ENCODE measurements at regions not wholly inside any gene's neighbourhood (a gene's known extent, or its start where the extent isn't known, plus 50 kb on each side); places are given as distances from the start of the nearest gene placed in this dataset.

GRCh38 chr18:7288544-7288943, 57.7 kb downstream of the LRRC30 start:
- H3K9ac ChIP-seq (ENCODE audit: low read length), result no peak overlapping the region
- H3K18ac ChIP-seq (ENCODE audit: low read length), result no peak overlapping the region
- no peak overlapping the region for H2BK12ac ChIP-seq (ENCODE audit: low read length)
- no peak for DNase-seq
- no peak overlapping the region for H2AK5ac ChIP-seq (ENCODE audit: low read length)
- no peak overlapping the region for H4K8ac ChIP-seq (ENCODE audit: low read depth, low read length)
- H2BK5ac ChIP-seq (ENCODE audit: low read depth, low read length, poor library complexity), result no peak overlapping the region
- no peaks in the 10 kb centered on the region for H3K79me2 ChIP-seq (ENCODE audit: control insufficient read depth, insufficient read depth, low read length, poor library complexity)
- no peak overlapping the region for H3K4me2 ChIP-seq (ENCODE audit: low read length)
- H4K12ac ChIP-seq (ENCODE audit: low read depth, low read length), result no peak overlapping the region
- H3K27me3 ChIP-seq (ENCODE audit: insufficient read depth, low read length), result no peaks in the 10 kb centered on the region
- H3K14ac ChIP-seq (ENCODE audit: low read length), result no peak overlapping the region
- peak overlapping the region; percentile 32 for H3K23ac ChIP-seq (ENCODE audit: low read length)
- H3K9me3 ChIP-seq (ENCODE audit: insufficient read depth, low read depth, low read length), result no peaks in the 10 kb centered on the region
- no peak overlapping the region for H4K91ac ChIP-seq (ENCODE audit: low read depth, low read length)
- no peak overlapping the region for H3K27ac ChIP-seq (ENCODE audit: low read depth, low read length)
- H3K4ac ChIP-seq (ENCODE audit: low read depth, low read length), result no peak overlapping the region
- no peak overlapping the region for H2AFZ ChIP-seq (ENCODE audit: insufficient read depth, low read length, poor library complexity)
- no CpG with 5 or more reads among the region's 6 CpGs for WGBS (ENCODE audit: extremely low coverage, insufficient coverage, insufficient read length)
- no peaks in the 10 kb centered on the region for H3K79me1 ChIP-seq (ENCODE audit: low read length)
- H2BK120ac ChIP-seq (ENCODE audit: insufficient read depth, low read length, poor library complexity), result no peak overlapping the region
- H3K4me3 ChIP-seq (ENCODE audit: low read depth, low read length), result no peak overlapping the region
- no peaks in the 10 kb centered on the region for H3K36me3 ChIP-seq (ENCODE audit: control insufficient read depth in 1 of 2, insufficient read depth in 2 of 2, low read length in 2 of 2)
- no peaks in the 10 kb centered on the region for H3K4me1 ChIP-seq (ENCODE audit: control insufficient read depth in 1 of 2, insufficient read depth in 2 of 2, low read length in 2 of 2)

GRCh38 chr18:7290077-7290476, 59.2 kb downstream of the LRRC30 start:
- no CpG with 5 or more reads among the region's 3 CpGs for WGBS (ENCODE audit: extremely low coverage, insufficient coverage, insufficient read length)
- H2AFZ ChIP-seq (ENCODE audit: insufficient read depth, low read length, poor library complexity), result no peak overlapping the region
- no peaks in the 10 kb centered on the region for H3K79me2 ChIP-seq (ENCODE audit: control insufficient read depth, insufficient read depth, low read length, poor library complexity)
- no peak overlapping the region for H3K14ac ChIP-seq (ENCODE audit: low read length)
- H3K4ac ChIP-seq (ENCODE audit: low read depth, low read length), result no peak overlapping the region
- H4K12ac ChIP-seq (ENCODE audit: low read depth, low read length), result no peak overlapping the region
- H3K4me3 ChIP-seq (ENCODE audit: low read depth, low read length), result no peak overlapping the region
- H3K27me3 ChIP-seq (ENCODE audit: insufficient read depth, low read length), result no peaks in the 10 kb centered on the region
- no peak overlapping the region for H3K27ac ChIP-seq (ENCODE audit: low read depth, low read length)
- H3K18ac ChIP-seq (ENCODE audit: low read length), result no peak overlapping the region
- no peak for DNase-seq
- H3K9me3 ChIP-seq (ENCODE audit: insufficient read depth, low read depth, low read length), result no peaks in the 10 kb centered on the region
- no peak overlapping the region for H2BK12ac ChIP-seq (ENCODE audit: low read length)
- no peak overlapping the region for H2BK120ac ChIP-seq (ENCODE audit: insufficient read depth, low read length, poor library complexity)
- H3K9ac ChIP-seq (ENCODE audit: low read length), result no peak overlapping the region
- H2AK5ac ChIP-seq (ENCODE audit: low read length), result no peak overlapping the region
- H3K4me2 ChIP-seq (ENCODE audit: low read length), result no peak overlapping the region
- no peaks in the 10 kb centered on the region for H3K79me1 ChIP-seq (ENCODE audit: low read length)
- no peak overlapping the region for H4K8ac ChIP-seq (ENCODE audit: low read depth, low read length)
- H3K4me1 ChIP-seq (ENCODE audit: control insufficient read depth in 1 of 2, insufficient read depth in 2 of 2, low read length in 2 of 2), result no peaks in the 10 kb centered on the region
- no peak overlapping the region for H4K91ac ChIP-seq (ENCODE audit: low read depth, low read length)
- H3K36me3 ChIP-seq (ENCODE audit: control insufficient read depth in 1 of 2, insufficient read depth in 2 of 2, low read length in 2 of 2), result no peaks in the 10 kb centered on the region
- no peak overlapping the region for H3K23ac ChIP-seq (ENCODE audit: low read length)
- no peak overlapping the region for H2BK5ac ChIP-seq (ENCODE audit: low read depth, low read length, poor library complexity)

GRCh38 chr18:7291046-7291445, 60.2 kb downstream of the LRRC30 start:
- H3K27me3 ChIP-seq (ENCODE audit: insufficient read depth, low read length), result no peaks in the 10 kb centered on the region
- no peak overlapping the region for H2BK120ac ChIP-seq (ENCODE audit: insufficient read depth, low read length, poor library complexity)
- no peak overlapping the region for H3K18ac ChIP-seq (ENCODE audit: low read length)
- DNase-seq, result no peak
- no CpG with 5 or more reads among the region's 3 CpGs for WGBS (ENCODE audit: extremely low coverage, insufficient coverage, insufficient read length)
- no peaks in the 10 kb centered on the region for H3K36me3 ChIP-seq (ENCODE audit: control insufficient read depth in 1 of 2, insufficient read depth in 2 of 2, low read length in 2 of 2)
- H4K8ac ChIP-seq (ENCODE audit: low read depth, low read length), result no peak overlapping the region
- H3K9ac ChIP-seq (ENCODE audit: low read length), result no peak overlapping the region
- no peaks in the 10 kb centered on the region for H3K9me3 ChIP-seq (ENCODE audit: insufficient read depth, low read depth, low read length)
- H3K4me2 ChIP-seq (ENCODE audit: low read length), result no peak overlapping the region
- no peak overlapping the region for H4K12ac ChIP-seq (ENCODE audit: low read depth, low read length)
- no peak overlapping the region for H3K4ac ChIP-seq (ENCODE audit: low read depth, low read length)
- no peak overlapping the region for H2AK5ac ChIP-seq (ENCODE audit: low read length)
- no peak overlapping the region for H4K91ac ChIP-seq (ENCODE audit: low read depth, low read length)
- no peak overlapping the region for H3K27ac ChIP-seq (ENCODE audit: low read depth, low read length)
- H3K23ac ChIP-seq (ENCODE audit: low read length), result no peak overlapping the region
- H2BK5ac ChIP-seq (ENCODE audit: low read depth, low read length, poor library complexity), result no peak overlapping the region
- no peak overlapping the region for H3K4me3 ChIP-seq (ENCODE audit: low read depth, low read length)
- H2BK12ac ChIP-seq (ENCODE audit: low read length), result no peak overlapping the region
- H2AFZ ChIP-seq (ENCODE audit: insufficient read depth, low read length, poor library complexity), result no peak overlapping the region
- no peak overlapping the region for H3K14ac ChIP-seq (ENCODE audit: low read length)
- H3K79me2 ChIP-seq (ENCODE audit: control insufficient read depth, insufficient read depth, low read length, poor library complexity), result no peaks in the 10 kb centered on the region
- H3K4me1 ChIP-seq (ENCODE audit: control insufficient read depth in 1 of 2, insufficient read depth in 2 of 2, low read length in 2 of 2), result no peaks in the 10 kb centered on the region
- H3K79me1 ChIP-seq (ENCODE audit: low read length), result no peaks in the 10 kb centered on the region

DNA sequence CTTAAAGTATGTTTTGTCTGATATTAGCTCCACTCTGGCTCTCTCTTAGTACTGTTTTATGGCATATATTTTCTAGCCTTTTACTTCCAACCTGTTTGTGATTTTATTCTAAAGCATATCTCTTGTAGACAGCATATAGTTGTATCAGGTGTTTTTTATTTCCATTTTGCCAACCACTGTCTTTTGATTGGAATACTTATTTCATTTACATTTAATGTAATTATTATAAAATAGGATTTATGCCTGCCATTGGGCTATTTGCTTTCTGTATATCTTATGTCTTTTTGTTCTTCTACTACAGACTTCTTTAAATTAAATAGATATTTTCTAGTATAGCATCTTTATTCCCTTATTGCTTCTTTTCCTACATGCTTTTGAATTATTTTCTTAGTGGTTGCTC, 67.3 kb downstream of the LRRC30 start:
- Histone ChIP-seq H3K23ac (ENCODE audit: low read length) (no peak overlapping the region), H2BK12ac (ENCODE audit: low read length) (no peak overlapping the region), H3K27ac (ENCODE audit: low read depth, low read length) (no peak overlapping the region), H3K4me1 (ENCODE audit: control insufficient read depth in 1 of 2, insufficient read depth in 2 of 2, low read length in 2 of 2) (no peaks in the 10 kb centered on the region), H3K9me3 (ENCODE audit: insufficient read depth, low read depth, low read length) (peaks cover 2% of the 10 kb centered on the region), H2AFZ (ENCODE audit: insufficient read depth, low read length, poor library complexity) (no peak overlapping the region), H3K27me3 (ENCODE audit: insufficient read depth, low read length) (no peaks in the 10 kb centered on the region), H3K4me3 (ENCODE audit: low read depth, low read length) (no peak overlapping the region), H3K36me3 (ENCODE audit: control insufficient read depth in 1 of 2, insufficient read depth in 2 of 2, low read length in 2 of 2) (peaks cover 1 to 2% of the 10 kb centered on the region in 2 experiments), H2BK120ac (ENCODE audit: insufficient read depth, low read length, poor library complexity) (no peak overlapping the region), H3K14ac (ENCODE audit: low read length) (no peak overlapping the region), H3K4me2 (ENCODE audit: low read length) (no peak overlapping the region), H2AK5ac (ENCODE audit: low read length) (no peak overlapping the region), H3K18ac (ENCODE audit: low read length) (no peak overlapping the region), H2BK5ac (ENCODE audit: low read depth, low read length, poor library complexity) (no peak overlapping the region), H4K8ac (ENCODE audit: low read depth, low read length) (no peak overlapping the region), H3K79me1 (ENCODE audit: low read length) (no peaks in the 10 kb centered on the region), H3K9ac (ENCODE audit: low read length) (no peak overlapping the region), H3K4ac (ENCODE audit: low read depth, low read length) (no peak overlapping the region), H3K79me2 (ENCODE audit: control insufficient read depth, insufficient read depth, low read length, poor library complexity) (no peaks in the 10 kb centered on the region), H4K12ac (ENCODE audit: low read depth, low read length) (no peak overlapping the region), H4K91ac (ENCODE audit: low read depth, low read length) (no peak overlapping the region)
- no peak for DNase-seq
